Endodermal cell (in vitro differentiated cells): ENCODE measurements at regions not wholly inside any gene's neighbourhood (a gene's known extent, or its start where the extent isn't known, plus 50 kb on each side); places are given as distances from the start of the nearest gene placed in this dataset.

Experiments
- DNase-seq: peaks from one replicate; pipeline ENCODE4 v3.0.0-alpha.2; 2017
- H3K27ac ChIP-seq: 2 replicates; pipeline ENCODE4 v1.5.1; 2013; ENCODE audit warnings: mild to moderate bottlenecking, low read depth, low read length, moderate library complexity
- H3K27me3 ChIP-seq: 2 replicates; pipeline ENCODE4 v1.6.1; 2013; ENCODE audit warnings: mild to moderate bottlenecking, low read length, moderate library complexity; ENCODE audit not compliant: insufficient read depth, control insufficient read depth, poor library complexity, severe bottlenecking
- H3K36me3 ChIP-seq: 2 replicates; pipeline ENCODE4 v1.7.0; 2013; ENCODE audit warnings: mild to moderate bottlenecking, low read length, moderate library complexity; ENCODE audit not compliant: control insufficient read depth, insufficient read depth
- H3K4me1 ChIP-seq: one replicate; pipeline ENCODE4 v1.7.0; 2013; ENCODE audit warnings: low read length; ENCODE audit not compliant: control insufficient read depth, insufficient read depth
- H3K4me3 ChIP-seq: 2 replicates; pipeline ENCODE4 v1.5.1; 2013; ENCODE audit warnings: mild to moderate bottlenecking, low read length, moderate library complexity
- H3K9ac ChIP-seq: 2 replicates; pipeline ENCODE4 v1.6.1; 2013; ENCODE audit warnings: mild to moderate bottlenecking, low read length, moderate library complexity; ENCODE audit not compliant: poor library complexity, severe bottlenecking; ENCODE audit errors: extremely low read depth
- H3K9me3 ChIP-seq: 2 replicates; pipeline ENCODE4 v1.6.1; 2013; ENCODE audit warnings: mild to moderate bottlenecking, low read length, moderate library complexity; ENCODE audit not compliant: control insufficient read depth
- H3K27ac Mint-ChIP-seq: 2 replicates; pipeline ENCODE4 v1.8.0; 2020; ENCODE audit warnings: mixed read lengths
- H3K27me3 Mint-ChIP-seq: 2 replicates; pipeline ENCODE4 v1.8.0; 2021; ENCODE audit warnings: mild to moderate bottlenecking, mixed read lengths; ENCODE audit not compliant: insufficient read depth
- H3K36me3 Mint-ChIP-seq: 2 replicates; pipeline ENCODE4 v1.8.0; 2020; ENCODE audit warnings: low read depth, mixed read lengths
- H3K4me1 Mint-ChIP-seq: 2 replicates; pipeline ENCODE4 v1.8.0; 2020; ENCODE audit warnings: mixed read lengths
- H3K4me3 Mint-ChIP-seq: 2 replicates; pipeline ENCODE4 v1.8.0; 2020; ENCODE audit warnings: mild to moderate bottlenecking, moderate library complexity, mixed read lengths
- H3K9me3 Mint-ChIP-seq: 2 replicates; pipeline ENCODE4 v1.8.0; 2020; ENCODE audit warnings: mild to moderate bottlenecking, mixed read lengths
- WGBS, 2 experiments: methylation state at CpG; one replicate each; pipeline versions ENCODE4 v1.1.5 to v1.1.7; 2013; ENCODE audit warnings: missing lambda C conversion rate in 2 of 2, mixed read lengths in 1 of 2; ENCODE audit not compliant: insufficient coverage in 1 of 2, insufficient read length in 1 of 2; 5-methylcytosine and 5-hydroxymethylcytosine counted together
- TF ChIP-seq, protein P1 (sequence below): fragments of 200-600 bp; sonication (generic); conservative IDR thresholded peaks from 2 replicates; pipeline ENCODE4 v1.5.0; 2021; ENCODE audit warnings: antibody characterized with exemption, mild to moderate bottlenecking

DNA sequence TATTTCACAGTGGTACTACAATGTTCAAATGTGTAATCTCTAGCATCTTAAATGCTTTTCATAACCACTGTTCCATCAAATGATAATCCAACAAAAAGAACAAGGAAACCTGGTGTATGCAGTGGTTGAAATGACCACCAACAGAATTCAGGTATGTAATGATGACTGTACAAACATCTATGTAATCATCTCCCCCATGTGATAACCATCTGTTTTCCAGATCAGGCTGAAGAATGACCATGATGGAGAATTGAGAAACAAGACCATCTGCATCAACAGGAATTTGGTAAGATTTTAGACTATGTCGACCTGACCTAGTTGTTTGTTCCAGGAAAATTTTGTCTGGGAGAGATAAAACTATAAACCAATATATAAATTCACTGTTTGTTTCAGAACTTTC lies 81.3 kb upstream of the ASCC3 start:
- H3K4me1 Mint-ChIP-seq = peaks cover 11% of the 10 kb centered on the region
- H3K4me3 Mint-ChIP-seq = no peak overlapping the region

DNA sequence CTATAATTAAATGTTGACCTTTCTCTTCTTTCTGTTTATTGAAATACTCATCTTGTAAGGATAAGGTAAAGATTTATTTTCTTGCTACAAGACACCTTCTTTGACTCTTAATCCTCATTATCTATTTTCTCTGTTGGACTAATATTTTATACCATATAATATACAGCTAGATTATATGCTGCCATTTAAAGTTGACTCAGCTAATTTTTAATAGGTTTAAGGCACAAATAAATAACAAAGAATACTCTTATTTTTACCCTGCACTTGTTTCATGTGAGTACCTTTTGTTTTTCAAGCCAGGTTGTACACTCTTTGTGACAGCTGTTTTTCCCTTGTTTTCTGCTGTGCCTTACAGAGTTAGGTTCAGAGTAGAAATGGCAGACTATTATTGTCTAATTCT lies 83.9 kb upstream of the ASCC3 start:
- TF ChIP-seq, protein P1, sequence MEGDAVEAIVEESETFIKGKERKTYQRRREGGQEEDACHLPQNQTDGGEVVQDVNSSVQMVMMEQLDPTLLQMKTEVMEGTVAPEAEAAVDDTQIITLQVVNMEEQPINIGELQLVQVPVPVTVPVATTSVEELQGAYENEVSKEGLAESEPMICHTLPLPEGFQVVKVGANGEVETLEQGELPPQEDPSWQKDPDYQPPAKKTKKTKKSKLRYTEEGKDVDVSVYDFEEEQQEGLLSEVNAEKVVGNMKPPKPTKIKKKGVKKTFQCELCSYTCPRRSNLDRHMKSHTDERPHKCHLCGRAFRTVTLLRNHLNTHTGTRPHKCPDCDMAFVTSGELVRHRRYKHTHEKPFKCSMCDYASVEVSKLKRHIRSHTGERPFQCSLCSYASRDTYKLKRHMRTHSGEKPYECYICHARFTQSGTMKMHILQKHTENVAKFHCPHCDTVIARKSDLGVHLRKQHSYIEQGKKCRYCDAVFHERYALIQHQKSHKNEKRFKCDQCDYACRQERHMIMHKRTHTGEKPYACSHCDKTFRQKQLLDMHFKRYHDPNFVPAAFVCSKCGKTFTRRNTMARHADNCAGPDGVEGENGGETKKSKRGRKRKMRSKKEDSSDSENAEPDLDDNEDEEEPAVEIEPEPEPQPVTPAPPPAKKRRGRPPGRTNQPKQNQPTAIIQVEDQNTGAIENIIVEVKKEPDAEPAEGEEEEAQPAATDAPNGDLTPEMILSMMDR = no peak
- Histone ChIP-seq H3K9me3 (no peaks in the 10 kb centered on the region), H3K27me3 (no peaks in the 10 kb centered on the region), H3K4me3 (no peak overlapping the region), H3K4me1 (no peaks in the 10 kb centered on the region), H3K27ac (no peak overlapping the region), H3K9ac (no peak overlapping the region), H3K36me3 (no peaks in the 10 kb centered on the region)
- Mint-ChIP-seq H3K27me3 (no peaks in the 10 kb centered on the region), H3K4me1 (peaks cover 11% of the 10 kb centered on the region), H3K9me3 (peaks cover 9% of the 10 kb centered on the region), H3K4me3 (no peak overlapping the region), H3K27ac (no peak overlapping the region), H3K36me3 (peaks cover 3% of the 10 kb centered on the region)
- no peak for DNase-seq

More for the DNA sequence above, 81.3 kb upstream of the ASCC3 start:
- H3K9ac ChIP-seq = no peak overlapping the region
- no peaks in the 10 kb centered on the region for H3K9me3 Mint-ChIP-seq
- no peaks in the 10 kb centered on the region for H3K27me3 ChIP-seq
- H3K27me3 Mint-ChIP-seq = no peaks in the 10 kb centered on the region
- H3K36me3 ChIP-seq = no peaks in the 10 kb centered on the region
- H3K4me3 ChIP-seq = no peak overlapping the region
- no peaks in the 10 kb centered on the region for H3K9me3 ChIP-seq
- TF ChIP-seq, protein P1 = no peak
- DNase-seq = no peak
- H3K36me3 Mint-ChIP-seq = no peaks in the 10 kb centered on the region
- no peak overlapping the region for H3K27ac ChIP-seq
- WGBS, 2 experiments = 100% methylated on average over 1 of the region's 1 CpG; no CpG with 5 or more reads in 1 of the 2 experiments
- H3K27ac Mint-ChIP-seq = no peak overlapping the region
- H3K4me1 ChIP-seq = no peaks in the 10 kb centered on the region

DNA sequence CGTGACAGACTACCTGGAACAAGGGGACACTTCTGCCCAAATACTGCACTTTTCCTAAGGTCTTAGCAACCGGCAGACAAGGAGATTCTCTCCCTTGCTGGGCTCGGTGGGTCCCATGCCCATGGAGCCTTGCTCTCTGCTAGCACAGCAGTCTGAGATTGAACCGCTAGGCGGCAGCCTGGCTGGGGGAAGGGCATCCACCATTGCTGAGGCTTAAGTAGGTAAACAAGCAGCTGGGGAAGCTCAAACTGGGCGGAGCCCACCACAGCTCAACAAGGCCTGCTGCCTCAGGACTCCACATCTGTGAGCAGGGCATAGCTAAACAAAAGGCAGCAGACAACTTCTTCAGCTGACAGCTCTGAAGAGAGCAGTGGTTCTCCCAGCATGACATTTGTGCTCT lies 87.8 kb upstream of the ASCC3 start:
- no peak overlapping the region for H3K4me3 Mint-ChIP-seq
- H3K27me3 Mint-ChIP-seq = no peaks in the 10 kb centered on the region
- peak; percentile 79 for DNase-seq
- H3K4me1 Mint-ChIP-seq = no peaks in the 10 kb centered on the region
- Histone ChIP-seq H3K4me1 (no peaks in the 10 kb centered on the region), H3K27ac (no peak overlapping the region), H3K27me3 (no peaks in the 10 kb centered on the region), H3K9me3 (no peaks in the 10 kb centered on the region), H3K4me3 (no peak overlapping the region), H3K36me3 (no peaks in the 10 kb centered on the region), H3K9ac (no peak overlapping the region)
- peaks cover 11% of the 10 kb centered on the region for H3K9me3 Mint-ChIP-seq
- WGBS, 2 experiments = 84% methylated on average over 4 to 6 of the region's 6 CpGs
- H3K36me3 Mint-ChIP-seq = peaks cover 3% of the 10 kb centered on the region
- no peak overlapping the region for H3K27ac Mint-ChIP-seq
- TF ChIP-seq, protein P1 = peak; percentile 44
